Fibroblast of skin of abdomen (primary cell): ENCODE measurements at regions not wholly inside any gene's neighbourhood (a gene's known extent, or its start where the extent isn't known, plus 50 kb on each side); places are given as distances from the start of the nearest gene placed in this dataset.

ENCODE experiments used
- DNase-seq: peaks from one replicate; pipeline ENCODE4 v3.0.0-alpha.2; 2013

GRCh38 chr6:164551706-164552105 lies 757.7 kb downstream of the C6orf118 start:
- DNase-seq: no peak

- no peak for DNase-seq
Measured at GRCh38 chr6:164547076-164547475, 762.3 kb downstream of the C6orf118 start.

GRCh38 chr6:164546263-164546662 lies 763.1 kb downstream of the C6orf118 start:
- no peak for DNase-seq

- DNase-seq: no peak
Measured at GRCh38 chr6:164534070-164534766, 775.2 kb downstream of the C6orf118 start.

GRCh38 chr6:164533045-164533362 lies 776.4 kb downstream of the C6orf118 start:
- no peak for DNase-seq

GRCh38 chr6:164532198-164533044 lies 777.0 kb downstream of the C6orf118 start:
- peak; percentile 41 for DNase-seq

- DNase-seq: peak; percentile 51
Measured at GRCh38 chr6:164531736-164532135, 777.7 kb downstream of the C6orf118 start.

GRCh38 chr6:164528539-164528938 lies 780.9 kb downstream of the C6orf118 start:
- DNase-seq: peak; percentile 21

- DNase-seq: no peak
Measured at GRCh38 chr6:164523087-164523654, 786.2 kb downstream of the C6orf118 start.

GRCh38 chr6:164520916-164521315 lies 788.5 kb downstream of the C6orf118 start:
- no peak for DNase-seq

GRCh38 chr6:164507206-164507940 lies 802.0 kb downstream of the C6orf118 start:
- no peak for DNase-seq

- no peak for DNase-seq
Measured at GRCh38 chr6:164505425-164505824, 804.0 kb downstream of the C6orf118 start.

GRCh38 chr6:164502833-164503232 lies 806.6 kb downstream of the C6orf118 start:
- no peak for DNase-seq

- DNase-seq: no peak
Measured at GRCh38 chr6:164495882-164496495, 813.4 kb downstream of the C6orf118 start.

GRCh38 chr6:164478426-164478825 lies 831.0 kb downstream of the C6orf118 start:
- DNase-seq: no peak

- DNase-seq: no peak
Measured at GRCh38 chr6:164477790-164478189, 831.6 kb downstream of the C6orf118 start.

- DNase-seq: peak; percentile 46
Measured at GRCh38 chr6:164477101-164477500, 832.3 kb downstream of the C6orf118 start.

GRCh38 chr6:164469276-164469949 lies 840.0 kb downstream of the C6orf118 start:
- DNase-seq: no peak

- DNase-seq: no peak
Measured at GRCh38 chr6:164455835-164456234, 853.6 kb downstream of the C6orf118 start.

GRCh38 chr6:164453835-164454234 lies 855.6 kb downstream of the C6orf118 start:
- no peak for DNase-seq

GRCh38 chr6:164442572-164442971 lies 866.8 kb downstream of the C6orf118 start:
- no peak for DNase-seq

GRCh38 chr6:164439331-164439730 lies 870.1 kb downstream of the C6orf118 start:
- DNase-seq: no peak
